ENCODE measurements at regions not wholly inside any gene's neighbourhood (a gene's known extent, or its start where the extent isn't known, plus 50 kb on each side); places are given as distances from the start of the nearest gene placed in this dataset.

GRCh38 chr1:59141267-59141863, 155.5 kb upstream of the FGGY start:
- no peak for TF ChIP-seq CTCF (IDR thresholded peaks at IDR 0.05)
- no peak for TF ChIP-seq POLR2A (IDR thresholded peaks at IDR 0.05)

All from ovary (tissue), 3 donors.